GM13977 (cell line): ENCODE measurements at regions not wholly inside any gene's neighbourhood (a gene's known extent, or its start where the extent isn't known, plus 50 kb on each side); places are given as distances from the start of the nearest gene placed in this dataset.

ENCODE experiments used
- DNase-seq: peaks from one replicate; pipeline ENCODE4 v3.0.0; 2012; ENCODE audit warnings: low spot score
- CTCF ChIP-seq: IDR thresholded peaks from 2 replicates; pipeline ENCODE4 v1.5.1; 2012; ENCODE audit warnings: mild to moderate bottlenecking, control low read depth; ENCODE audit not compliant: insufficient read depth; ENCODE audit errors: extremely low read depth, missing control alignments
- in situ Hi-C: fragments of 300-500 bp; cut with MboI; formaldehyde crosslinking; loops from one replicate; pipeline ENCODE4 v1.12.0; 2022; ENCODE audit warnings: low sequenced_read_pairs, low pct_unique_long_range_greater_than_20kb, mixed read lengths, inconsistent platforms; ENCODE audit not compliant: unreplicated experiment

- DNase-seq = no peak
- in situ Hi-C loops = loop anchor here (25.0 kb wide), 2 partner anchors 380 to 730 kb away; partner anchors contain the start of gene FOXN3
- no peak for TF ChIP-seq CTCF
These were observed 207.7 kb downstream of the TTC8 start for GRCh38 chr14:89032086-89032649.

- DNase-seq = no peak
- in situ Hi-C loops = loop anchor here (25.0 kb wide), 2 partner anchors 379 to 729 kb away; partner anchors contain the start of gene FOXN3
- no peak for TF ChIP-seq CTCF
These were observed 209.3 kb downstream of the TTC8 start for GRCh38 chr14:89033756-89034155.

DNA sequence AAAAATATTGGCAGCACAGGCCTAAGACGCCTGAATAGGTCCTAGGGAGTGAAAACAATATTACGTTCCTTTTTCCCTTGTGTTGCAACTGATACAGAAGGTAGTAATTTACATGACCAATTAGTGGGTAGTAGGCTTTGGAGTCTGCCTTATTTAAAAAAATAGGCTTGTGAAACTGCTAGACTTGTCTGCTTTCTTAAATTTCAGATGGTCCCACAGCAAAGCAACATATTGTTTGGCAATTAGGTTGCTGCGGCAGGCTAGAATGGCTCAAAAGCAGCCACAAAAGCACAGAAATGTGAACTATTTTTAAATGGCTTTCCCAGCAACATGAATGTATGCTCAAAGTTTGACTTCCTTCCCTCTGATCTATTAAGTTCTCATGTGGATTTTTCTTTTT is 211.9 kb downstream of the TTC8 start:
- in situ Hi-C loops = loop anchor here (25.0 kb wide), 2 partner anchors 376 to 726 kb away; partner anchors contain the start of gene FOXN3
- DNase-seq = no peak
- TF ChIP-seq CTCF = no peak

- in situ Hi-C loops = loop anchor here (25.0 kb wide), 2 partner anchors 375 to 725 kb away; partner anchors contain the start of gene FOXN3
- DNase-seq = no peak
- no peak for TF ChIP-seq CTCF
These were observed 212.6 kb downstream of the TTC8 start for GRCh38 chr14:89037065-89037464.

DNA sequence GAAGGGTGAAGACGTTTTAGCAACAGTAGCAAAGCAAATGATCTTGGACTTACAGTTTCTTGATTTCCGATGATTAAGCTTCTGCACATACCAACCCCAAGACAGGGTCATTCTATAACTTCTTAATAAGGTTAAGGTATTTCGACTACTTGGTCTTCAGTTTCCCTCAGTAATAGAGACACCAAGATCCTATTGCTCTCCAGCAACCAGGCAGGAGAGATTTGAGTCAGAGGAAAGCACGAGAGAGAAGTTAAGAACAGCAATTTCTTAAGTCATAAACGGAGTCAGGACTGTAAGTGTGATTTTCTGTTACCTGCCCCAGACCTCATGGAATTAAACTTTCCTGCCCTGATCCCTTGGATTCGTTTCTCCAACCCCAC is 215.6 kb downstream of the TTC8 start:
- in situ Hi-C loops = loop anchor here (5.0 to 25.0 kb wide), 3 partner anchors 372 to 877 kb away; partner anchors contain the start of gene FOXN3
- no peak for DNase-seq
- no peak for TF ChIP-seq CTCF

DNA sequence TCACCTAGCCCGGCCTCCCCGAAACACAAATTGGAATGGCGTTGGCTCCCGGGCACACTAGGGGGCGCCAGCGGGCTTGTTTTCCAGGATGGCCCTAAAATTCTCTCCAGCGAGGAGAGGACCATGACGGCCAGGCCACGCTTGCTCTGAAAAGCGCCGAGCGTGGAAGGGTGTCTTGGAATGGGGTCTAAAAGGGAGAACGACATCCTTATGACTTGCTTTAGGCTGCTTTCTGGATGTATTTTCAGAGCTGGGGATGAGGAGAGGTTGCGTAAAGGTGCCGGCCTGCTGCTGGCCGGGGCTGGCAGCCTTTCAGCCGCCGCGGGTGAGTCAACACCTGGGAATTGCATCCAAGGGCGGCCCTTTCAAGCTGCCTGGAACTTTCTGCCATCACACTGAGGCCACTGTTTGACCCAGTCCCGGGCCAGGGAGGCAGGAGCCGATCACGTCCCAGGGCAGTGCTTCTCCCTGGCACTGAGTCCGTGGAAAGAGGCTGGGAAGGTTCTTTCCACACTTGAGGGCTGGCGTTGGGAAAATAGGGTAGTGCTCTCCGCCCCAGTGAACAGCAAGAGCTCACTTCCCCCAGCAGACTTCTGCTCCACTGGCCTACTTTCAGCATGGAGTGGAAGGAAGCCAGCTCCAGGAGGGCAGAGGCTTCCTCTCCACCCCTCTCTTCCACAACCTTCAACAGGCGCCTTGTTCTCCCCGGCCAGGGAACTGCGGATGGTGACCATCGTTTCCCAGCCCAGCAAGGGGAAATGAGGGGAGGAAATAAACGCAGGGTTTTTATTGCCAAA is 216.2 kb downstream of the TTC8 start:
- peak; percentile 98 for TF ChIP-seq CTCF
- DNase-seq = peak; percentile 75
- in situ Hi-C loops = loop anchor here (5.0 to 25.0 kb wide), 3 partner anchors 372 to 877 kb away; partner anchors contain the start of gene FOXN3
